ENCODE measurements at regions not wholly inside any gene's neighbourhood (a gene's known extent, or its start where the extent isn't known, plus 50 kb on each side); places are given as distances from the start of the nearest gene placed in this dataset.
"Not testable (repeated sequence)": the region's sequence is repeated elsewhere in the genome, so short reads cannot be mapped to it uniquely, and the experiment has no call there.

GRCh38 chr9:28101509-28101908 lies 528.2 kb upstream of the C9orf72 start:
- no peak for DNase-seq (ENCODE audit: low spot score)

GRCh38 chr9:28105001-28105400 lies 531.7 kb upstream of the C9orf72 start:
- no peak for DNase-seq (ENCODE audit: low spot score)

GRCh38 chr9:28120184-28120583 lies 546.9 kb upstream of the C9orf72 start:
- no peak for DNase-seq (ENCODE audit: low spot score)

GRCh38 chr9:28120626-28121025 lies 547.3 kb upstream of the C9orf72 start:
- DNase-seq (ENCODE audit: low spot score), result no peak

- no peak for DNase-seq (ENCODE audit: low spot score)
Measured at GRCh38 chr9:28121366-28121765, 548.1 kb upstream of the C9orf72 start.

GRCh38 chr9:28124917-28125316 lies 551.6 kb upstream of the C9orf72 start:
- no peak for DNase-seq (ENCODE audit: low spot score)

GRCh38 chr9:28127101-28127500 lies 553.8 kb upstream of the C9orf72 start:
- DNase-seq (ENCODE audit: low spot score), result no peak

- no peak for DNase-seq (ENCODE audit: low spot score)
Measured at GRCh38 chr9:28134446-28134976, 561.2 kb upstream of the C9orf72 start.

GRCh38 chr9:28135549-28135948 lies 562.3 kb upstream of the C9orf72 start:
- DNase-seq (ENCODE audit: low spot score), result no peak

- no peak for DNase-seq (ENCODE audit: low spot score)
Measured at GRCh38 chr9:28136113-28136512, 562.8 kb upstream of the C9orf72 start.

GRCh38 chr9:28147430-28147829 lies 574.1 kb upstream of the C9orf72 start:
- not testable (repeated sequence) for DNase-seq (ENCODE audit: low spot score)

- not testable (repeated sequence) for DNase-seq (ENCODE audit: low spot score)
Measured at GRCh38 chr9:28147923-28148597, 574.8 kb upstream of the C9orf72 start.

GRCh38 chr9:28149361-28150050 lies 576.2 kb upstream of the C9orf72 start:
- not testable (repeated sequence) for DNase-seq (ENCODE audit: low spot score)

GRCh38 chr9:28155067-28155466 lies 581.8 kb upstream of the C9orf72 start:
- DNase-seq (ENCODE audit: low spot score), result no peak

- DNase-seq (ENCODE audit: low spot score), result no peak
Measured at GRCh38 chr9:28155671-28156070, 582.4 kb upstream of the C9orf72 start.

GRCh38 chr9:28158451-28158850 lies 585.2 kb upstream of the C9orf72 start:
- no peak for DNase-seq (ENCODE audit: low spot score)

- DNase-seq (ENCODE audit: low spot score), result no peak
Measured at GRCh38 chr9:28163619-28164018, 590.3 kb upstream of the C9orf72 start.

- no peak for DNase-seq (ENCODE audit: low spot score)
Measured at GRCh38 chr9:28166179-28166578, 592.9 kb upstream of the C9orf72 start.

- no peak for DNase-seq (ENCODE audit: low spot score)
Measured at GRCh38 chr9:28177142-28177541, 603.9 kb upstream of the C9orf72 start.

GRCh38 chr9:28177925-28178324 lies 604.6 kb upstream of the C9orf72 start:
- DNase-seq (ENCODE audit: low spot score), result no peak

- no peak for DNase-seq (ENCODE audit: low spot score)
Measured at GRCh38 chr9:28179893-28180292, 606.6 kb upstream of the C9orf72 start.

- DNase-seq (ENCODE audit: low spot score), result no peak
Measured at GRCh38 chr9:28190981-28191380, 617.7 kb upstream of the C9orf72 start.

- DNase-seq (ENCODE audit: low spot score), result no peak
Measured at GRCh38 chr9:28197653-28198052, 624.4 kb upstream of the C9orf72 start.

GRCh38 chr9:28203036-28203435 lies 629.8 kb upstream of the C9orf72 start:
- no peak for DNase-seq (ENCODE audit: low spot score)

All from AG08396 (cell line).